HG02938 (cell line): ENCODE measurements at regions not wholly inside any gene's neighbourhood (a gene's known extent, or its start where the extent isn't known, plus 50 kb on each side); places are given as distances from the start of the nearest gene placed in this dataset.

Source experiments
- ATAC-seq: cut with Tn5 transposase; IDR thresholded peaks from one replicate; pipeline ENCODE4 v1.9.1; 2021; ENCODE audit warnings: mild to moderate bottlenecking, moderate library complexity; ENCODE audit not compliant: unreplicated experiment

DNA sequence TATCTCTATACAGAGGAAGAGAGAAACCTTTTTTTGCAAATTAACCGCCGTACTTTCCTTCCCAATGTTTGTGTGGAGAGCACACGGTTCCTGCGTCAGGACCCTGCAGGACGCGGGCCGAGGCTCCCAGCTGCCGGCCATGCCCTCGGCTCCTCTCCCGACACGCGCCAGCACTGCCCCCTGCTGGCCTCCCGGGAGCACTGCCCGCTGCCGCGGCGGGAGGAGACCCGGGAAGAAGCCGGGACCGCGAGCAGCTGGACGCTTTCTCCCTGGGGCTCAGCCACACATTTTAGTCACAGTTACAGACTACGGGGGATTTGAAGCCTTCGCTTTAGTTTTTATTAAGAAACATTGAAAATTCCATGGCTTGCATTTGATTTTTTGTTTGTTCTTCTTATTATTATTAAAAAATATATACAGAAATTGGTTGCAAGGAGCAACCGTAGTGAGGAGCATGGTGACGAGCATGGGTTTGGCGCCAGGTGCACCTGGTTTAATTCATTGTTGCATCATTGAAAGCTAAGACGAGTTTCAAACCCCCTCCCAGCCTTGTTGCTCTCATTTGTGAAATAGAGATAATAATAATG, 401.2 kb downstream of the GALR1 start:
- peak; percentile 64 for ATAC-seq

DNA sequence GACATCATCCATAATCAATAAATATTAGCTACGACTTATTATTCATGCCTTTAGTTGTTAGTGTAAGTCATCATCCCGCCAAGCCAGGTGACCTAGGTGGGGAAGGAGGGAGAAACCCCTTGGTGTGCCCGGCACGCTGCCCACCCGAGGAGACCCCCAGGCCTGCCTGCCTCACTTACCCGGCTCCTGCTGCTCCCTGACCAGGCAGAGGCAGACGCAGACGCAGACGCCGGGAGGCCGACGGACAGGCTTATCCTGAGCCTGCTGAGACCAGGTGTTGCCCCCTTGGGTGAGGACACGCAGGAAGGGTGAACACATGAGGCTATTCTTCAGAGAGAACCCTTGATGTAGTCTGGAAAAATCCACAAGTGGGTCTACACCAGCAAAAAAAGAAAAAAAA, 401.8 kb downstream of the GALR1 start:
- no peak for ATAC-seq

DNA sequence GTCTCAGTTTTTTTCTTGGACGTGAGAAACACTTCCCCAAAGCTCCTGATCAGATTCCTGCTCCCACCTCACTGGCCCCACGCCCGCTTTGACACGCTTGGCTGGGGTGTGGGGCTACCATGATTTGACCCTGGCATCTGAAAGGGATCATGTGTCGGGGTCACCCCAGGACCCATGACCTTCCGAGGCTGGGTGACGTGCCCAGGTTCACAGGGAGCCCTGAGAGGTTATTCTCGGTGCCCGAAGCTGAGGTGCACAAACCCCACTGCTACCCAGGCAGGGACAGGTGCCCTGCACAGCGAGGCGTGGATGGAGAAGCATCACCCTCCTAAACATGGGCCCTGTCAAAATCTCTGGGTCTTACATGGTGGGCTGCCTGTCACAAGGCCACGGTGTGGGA, 404.1 kb downstream of the GALR1 start:
- ATAC-seq = no peak

DNA sequence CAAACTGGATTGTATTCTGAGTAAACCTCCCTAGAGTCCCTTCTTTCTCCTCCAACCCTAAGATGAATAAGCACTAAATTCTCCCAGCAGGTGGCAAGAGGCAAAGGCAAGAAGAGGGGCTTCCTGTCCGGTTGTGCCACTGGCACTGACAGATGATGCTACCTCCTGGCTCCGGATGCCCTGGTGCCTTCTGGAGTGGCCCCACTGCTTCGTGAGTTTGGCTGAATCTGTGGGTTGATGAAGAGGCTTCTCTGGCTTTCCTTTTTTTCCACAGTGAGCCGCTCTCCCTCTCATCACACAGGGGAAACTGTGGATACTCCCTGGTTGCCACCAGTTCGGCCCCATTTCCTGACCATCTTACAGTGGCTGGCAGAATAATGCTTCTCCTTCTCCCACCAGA, 404.7 kb downstream of the GALR1 start:
- ATAC-seq = no peak

DNA sequence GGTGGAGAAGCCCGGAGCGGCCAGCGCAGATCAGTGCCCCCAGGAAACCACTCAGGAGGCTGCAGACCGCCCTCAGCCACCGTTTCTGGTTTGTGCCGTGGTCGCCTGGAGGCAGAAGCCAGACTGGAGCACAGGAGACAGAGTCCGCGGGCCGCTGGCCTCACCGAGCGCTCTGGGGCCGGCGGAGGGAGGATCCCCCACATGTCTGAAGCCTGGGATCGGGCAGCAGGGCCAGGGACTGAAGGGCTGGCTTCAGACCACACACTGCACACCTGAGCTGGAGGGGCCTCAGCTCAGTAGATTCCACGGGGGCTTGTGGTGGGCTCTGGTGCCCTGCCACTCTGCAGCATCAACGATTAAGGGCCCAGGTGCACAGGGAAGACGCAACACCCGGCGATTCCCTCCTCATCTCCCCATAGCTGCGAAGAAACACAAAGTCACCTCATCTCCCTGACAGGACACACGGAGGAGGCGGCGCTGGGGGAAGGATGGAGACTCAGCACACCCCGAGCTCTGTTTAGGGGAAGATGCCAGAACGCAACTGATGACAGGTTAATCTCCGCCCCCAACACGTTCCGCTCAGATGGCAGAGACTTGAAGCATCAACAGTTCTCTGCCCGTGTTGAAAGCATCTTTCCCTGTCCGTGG, 408.1 kb downstream of the GALR1 start:
- ATAC-seq = no peak

DNA sequence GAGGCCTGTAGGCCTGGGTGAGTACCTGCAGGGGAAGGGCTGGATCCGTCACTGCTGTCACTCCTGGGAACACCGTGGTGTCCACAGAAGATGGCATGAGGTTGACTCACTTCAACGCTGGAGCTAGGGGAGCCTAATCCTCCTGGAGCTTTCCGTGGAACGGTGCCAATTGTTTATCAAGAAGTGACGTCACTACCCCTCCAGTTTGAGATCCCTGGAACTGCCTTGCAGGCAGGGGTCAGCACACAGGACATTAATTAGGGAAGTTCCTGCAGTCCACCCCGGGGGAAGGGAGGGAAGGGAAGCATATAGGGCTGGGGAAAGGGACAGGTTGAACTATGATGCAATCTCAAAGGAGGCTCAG, 408.6 kb downstream of the GALR1 start:
- ATAC-seq = no peak

DNA sequence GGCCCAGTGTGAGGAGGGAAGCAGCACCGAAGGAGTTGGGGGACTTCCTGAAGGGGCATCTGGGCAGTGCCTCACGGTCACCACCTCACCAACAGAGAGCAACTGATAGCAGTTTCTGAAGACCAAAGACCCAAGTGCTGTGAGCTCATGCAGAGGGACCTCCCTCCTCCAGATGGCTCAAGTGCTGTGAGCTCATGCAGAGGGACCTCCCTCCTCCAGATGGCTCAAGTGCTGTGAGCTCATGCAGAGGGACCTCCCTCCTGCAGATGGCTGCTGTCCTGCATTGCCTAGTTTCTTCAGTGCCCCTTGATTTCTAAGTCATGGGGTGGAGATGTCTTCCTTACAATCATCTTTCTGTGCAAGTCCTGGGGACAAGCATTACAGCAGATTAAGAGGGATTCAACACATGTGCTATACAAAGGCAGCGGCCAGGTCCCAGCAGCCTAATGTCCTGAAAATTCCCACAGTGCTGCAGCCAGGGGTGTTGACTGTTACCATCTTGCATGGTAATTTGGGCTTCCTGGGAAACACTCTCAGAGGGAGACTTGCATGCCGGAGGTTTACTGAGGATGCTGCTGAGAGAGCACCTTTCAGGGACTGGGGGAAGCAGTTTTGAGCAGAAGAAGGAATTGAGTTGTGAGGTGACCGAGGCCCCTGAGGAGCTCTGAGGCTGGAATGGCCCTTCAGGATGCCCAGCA, 409.3 kb downstream of the GALR1 start:
- ATAC-seq = no peak

DNA sequence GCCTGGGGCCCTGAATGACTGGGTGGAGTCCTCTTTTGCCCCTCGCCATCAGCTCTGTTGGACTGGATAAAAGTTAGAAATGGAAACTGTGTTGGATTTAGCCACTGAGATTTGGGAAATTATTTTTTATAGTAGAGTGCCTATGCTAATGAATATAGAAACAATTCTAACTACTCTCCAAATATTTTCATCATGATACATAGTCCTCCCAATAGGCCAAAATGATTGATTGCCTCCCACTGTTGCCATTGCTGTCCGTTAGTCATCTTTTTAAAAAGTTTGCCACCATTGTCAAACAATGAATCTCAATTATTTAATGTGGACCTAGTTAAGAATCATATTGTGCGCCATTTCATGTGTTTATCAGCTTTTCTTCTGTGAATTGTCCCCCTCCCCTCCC, 417.0 kb downstream of the GALR1 start:
- no peak for ATAC-seq

DNA sequence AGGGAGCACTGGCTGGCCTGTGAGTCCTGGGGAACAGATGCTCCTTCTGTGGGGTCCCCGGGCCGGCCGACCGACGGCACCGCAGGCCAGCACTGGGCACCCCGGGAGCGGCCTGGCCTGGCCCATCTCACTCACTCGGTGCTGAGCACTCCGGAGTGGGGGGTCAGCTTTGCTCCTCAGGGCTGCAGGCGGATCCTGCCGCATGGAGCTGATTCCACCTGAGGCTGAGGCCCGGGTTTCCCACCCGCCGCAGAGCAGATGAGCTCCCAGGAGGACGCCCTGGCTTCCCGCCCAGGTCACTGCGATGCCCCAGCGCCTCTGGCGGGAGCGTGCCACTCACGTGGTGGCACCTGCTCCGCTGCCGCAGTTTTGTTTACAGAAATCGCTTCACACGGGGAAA, 418.6 kb downstream of the GALR1 start:
- ATAC-seq = no peak

DNA sequence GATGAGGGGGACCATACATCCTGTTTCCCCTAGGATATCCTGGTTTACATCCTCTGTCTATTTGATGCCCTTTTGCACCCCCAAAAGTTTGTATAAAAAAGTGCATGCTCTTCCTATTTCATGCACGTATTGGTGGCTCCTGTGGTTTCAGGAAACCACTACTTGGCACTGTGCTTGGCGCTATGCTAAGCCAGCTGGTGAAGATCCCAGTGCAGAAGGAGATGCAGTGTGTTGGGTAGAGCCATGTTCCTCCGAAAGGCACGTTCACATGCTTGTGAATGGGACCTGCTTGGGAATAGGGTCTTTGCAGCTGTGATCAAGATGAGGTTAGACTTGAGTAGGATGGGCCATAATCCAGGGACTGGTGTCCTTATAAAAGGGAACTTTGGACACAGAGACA, 419.7 kb downstream of the GALR1 start:
- no peak for ATAC-seq

DNA sequence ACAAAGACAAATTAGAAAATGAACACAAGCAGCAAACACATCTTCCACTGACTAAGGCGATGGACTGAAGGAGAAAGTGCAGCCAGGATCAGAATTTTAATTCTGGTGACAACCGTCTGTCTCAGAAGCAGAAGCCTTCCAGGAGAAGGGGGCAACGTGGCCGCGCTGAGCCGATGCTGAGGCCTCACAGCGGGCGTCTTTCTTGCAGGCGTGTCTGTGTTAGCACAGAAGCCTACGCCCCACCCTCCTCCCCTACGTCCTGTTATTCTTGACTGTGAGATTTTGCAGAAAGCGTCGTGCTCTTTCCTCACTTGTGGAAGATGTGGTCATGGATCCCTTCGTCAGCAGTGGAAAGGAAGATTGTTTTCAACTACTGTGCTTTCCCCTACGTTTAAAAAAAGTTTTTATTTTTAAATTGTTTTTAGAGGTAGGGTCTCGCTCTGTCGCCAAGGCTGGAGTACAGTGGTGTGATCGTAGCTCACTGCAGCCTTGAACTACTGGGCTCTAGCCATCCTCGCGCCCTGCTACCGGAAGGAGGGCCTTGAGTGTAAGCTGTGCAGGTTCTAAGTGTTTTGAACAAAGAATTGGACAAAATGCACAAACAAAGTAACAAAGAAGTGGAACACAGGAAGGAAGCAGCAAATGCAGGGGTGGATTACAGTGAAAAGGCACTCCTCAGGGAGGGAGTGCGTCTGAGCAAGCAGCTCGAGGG, 422.0 kb downstream of the GALR1 start:
- ATAC-seq = no peak

DNA sequence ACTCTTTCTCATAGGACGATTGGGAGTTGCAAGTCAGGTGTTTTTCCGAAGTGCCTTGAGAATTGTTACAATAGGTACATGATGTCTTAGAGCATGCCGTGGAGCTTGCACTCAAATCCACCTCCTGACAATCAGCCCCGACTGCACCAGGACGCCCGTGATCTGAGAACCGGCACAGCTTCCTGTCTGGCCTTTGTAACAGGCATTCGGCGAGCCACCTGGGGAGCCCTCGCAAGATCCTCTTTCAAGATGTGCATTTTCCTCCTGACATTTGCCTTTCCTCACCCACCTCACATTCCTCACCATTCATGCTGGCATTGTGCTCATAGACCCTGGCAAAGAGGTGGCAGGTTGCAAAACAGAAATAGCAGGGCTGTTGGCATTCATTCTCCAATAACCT, 427.3 kb downstream of the GALR1 start:
- ATAC-seq = no peak

DNA sequence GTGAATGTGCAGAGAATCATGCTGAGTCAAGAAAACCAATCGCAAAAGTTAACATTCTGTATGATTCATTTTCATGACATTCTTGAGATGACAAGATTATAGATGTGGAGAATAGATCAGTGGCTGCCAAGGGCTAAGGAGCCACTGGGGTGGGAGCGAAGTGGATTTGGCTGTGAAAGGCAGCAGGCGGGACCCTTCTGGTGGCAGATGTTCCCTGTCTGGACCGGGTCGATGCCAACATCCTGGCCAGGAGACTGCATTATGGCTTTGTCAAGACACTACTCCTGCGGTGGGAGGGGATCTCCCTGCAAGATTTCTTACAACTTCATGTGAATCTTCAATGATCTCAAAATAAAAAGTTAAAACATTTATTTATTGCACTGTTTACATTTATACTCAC, 427.9 kb downstream of the GALR1 start:
- no peak for ATAC-seq

DNA sequence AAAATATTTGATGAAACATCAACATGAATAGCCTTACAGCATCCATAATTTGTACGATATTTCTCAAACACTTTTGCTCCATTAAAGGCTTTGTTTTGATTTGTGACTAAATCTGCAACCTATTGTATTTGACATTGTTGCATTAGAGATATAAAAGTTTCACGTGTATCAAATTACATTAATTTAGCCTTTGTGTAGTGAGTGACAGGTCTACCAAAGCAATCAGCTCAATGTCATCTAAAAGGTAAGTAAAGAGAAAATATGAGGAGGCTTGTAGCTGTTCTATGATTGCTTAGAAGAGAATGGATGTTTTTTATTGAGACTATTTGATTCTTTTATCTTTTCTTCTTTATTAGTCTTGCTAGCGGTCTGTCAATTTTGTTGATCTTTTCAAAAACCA, 430.2 kb downstream of the GALR1 start:
- no peak for ATAC-seq

DNA sequence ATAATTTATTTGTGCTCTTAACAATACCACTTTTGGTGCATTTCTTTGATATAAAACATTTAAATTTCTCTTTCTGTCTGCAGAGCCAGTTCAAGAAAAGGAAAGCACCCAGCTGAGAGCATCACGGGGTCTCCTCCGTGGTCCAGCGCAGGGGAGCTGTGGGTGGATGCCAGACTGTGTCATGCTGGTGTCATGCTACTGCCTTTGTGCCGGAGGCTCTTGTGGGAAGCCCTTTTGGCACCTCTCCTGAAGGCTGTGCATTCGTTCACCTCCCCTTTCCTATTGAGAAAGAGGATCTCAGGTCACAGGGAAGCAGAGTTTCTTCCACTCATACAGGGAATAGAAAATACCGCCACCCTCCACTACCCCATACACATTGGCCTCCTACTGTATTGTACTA, 450.4 kb downstream of the GALR1 start:
- ATAC-seq = no peak

DNA sequence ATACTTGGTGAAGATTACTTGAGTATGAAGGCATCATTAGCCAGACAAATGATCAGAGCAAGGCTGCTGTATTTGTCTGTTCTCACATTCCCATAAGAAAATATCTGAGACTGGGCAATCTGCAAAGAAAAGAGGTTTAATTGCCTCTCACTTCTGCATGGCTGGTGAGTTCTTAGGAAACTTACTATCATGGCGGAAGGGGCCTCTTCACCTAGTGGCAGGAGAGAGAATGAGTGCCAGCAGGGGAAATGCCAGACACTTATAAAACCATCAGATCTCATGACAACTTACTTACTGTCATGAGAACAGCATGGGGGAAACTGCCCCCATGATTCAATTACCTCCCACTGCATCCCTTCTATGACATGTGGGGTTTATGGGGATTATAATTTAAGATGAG, 452.3 kb downstream of the GALR1 start:
- ATAC-seq = no peak

DNA sequence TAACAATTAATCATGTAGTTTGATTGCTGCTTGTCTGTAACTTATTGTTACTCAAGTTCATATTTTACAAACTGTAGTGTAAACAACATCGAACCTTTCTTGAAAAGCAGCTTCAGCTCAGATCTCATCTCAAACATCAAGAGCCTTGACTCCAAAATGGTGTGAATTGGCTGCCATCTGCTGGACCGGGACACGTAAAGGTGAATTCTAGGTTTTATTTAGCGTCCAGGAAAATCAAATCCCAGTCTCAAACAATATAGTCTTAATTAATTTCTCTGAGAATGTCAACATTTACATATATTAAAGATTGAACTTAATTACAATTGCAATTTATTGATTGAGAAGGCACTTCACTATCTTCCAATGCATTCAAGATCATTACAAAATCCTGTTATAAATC, 453.0 kb downstream of the GALR1 start:
- ATAC-seq = no peak

DNA sequence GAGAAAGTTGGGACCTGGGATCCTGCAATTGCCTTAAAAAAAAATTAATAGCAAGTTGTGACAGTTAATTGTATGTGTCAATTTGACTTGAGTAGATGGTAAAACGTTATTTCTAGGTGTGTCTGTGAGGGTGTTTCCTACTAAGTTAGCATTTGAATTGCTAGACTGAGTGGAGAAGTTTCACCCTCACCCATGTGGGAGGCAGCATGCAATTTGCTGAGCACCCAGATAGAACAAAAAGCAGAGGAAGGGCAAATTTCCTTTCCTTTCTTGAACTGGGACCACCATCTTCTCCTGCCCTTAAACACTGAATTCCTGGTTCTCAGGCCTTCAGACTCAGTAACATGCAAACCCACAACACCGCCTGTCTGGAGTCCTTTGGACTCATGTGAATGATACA, 455.7 kb downstream of the GALR1 start:
- no peak for ATAC-seq

DNA sequence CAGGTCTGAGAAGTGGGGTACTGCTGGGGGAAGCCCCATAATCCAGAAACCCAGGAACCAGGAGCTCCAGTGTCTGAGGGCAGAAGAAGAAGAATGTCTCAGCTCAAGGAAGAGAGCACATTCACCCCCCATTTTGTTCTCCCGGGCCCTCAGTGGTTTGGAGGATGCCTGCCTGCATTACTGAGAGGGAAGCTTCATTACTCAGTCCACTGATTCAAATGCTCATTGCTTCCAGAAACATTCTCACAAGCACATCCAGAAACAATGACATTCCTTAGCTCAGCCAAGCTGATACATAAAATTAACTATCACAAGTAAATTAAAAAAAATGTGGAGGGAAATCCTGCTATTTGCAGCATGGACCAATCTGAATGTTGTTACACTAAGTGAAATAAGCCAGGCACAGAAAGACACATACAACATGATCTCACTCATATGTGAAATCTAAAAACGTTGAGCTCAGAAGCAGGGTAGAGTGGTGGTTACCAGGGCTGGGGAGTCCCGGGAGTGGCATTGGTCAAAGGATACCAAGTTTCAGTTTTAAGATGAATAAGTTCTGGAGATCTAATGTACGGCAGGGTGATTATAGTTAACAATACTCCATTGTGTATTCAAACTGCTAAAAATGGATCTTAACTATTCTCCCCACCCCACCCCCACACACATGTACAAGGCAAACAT, 459.3 kb downstream of the GALR1 start:
- peak; percentile 82 for ATAC-seq

DNA sequence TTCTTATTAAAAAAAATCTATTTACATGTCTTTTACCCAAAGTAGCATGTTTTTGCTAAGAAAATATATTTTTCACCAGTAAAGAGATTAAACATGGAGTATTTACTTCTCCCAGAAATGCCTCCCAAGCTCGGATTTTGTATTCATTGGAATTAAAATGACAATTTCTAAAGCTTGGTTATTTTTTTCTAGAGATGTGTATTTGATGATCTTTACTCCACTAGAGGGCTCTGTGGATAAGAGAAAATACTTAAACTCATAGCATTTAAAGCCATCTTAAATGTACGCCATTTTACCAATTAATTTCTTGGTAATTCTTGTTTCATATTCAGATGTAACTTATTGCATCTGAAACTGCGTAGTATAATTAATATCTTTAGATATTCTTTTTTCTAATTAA, 461.4 kb downstream of the GALR1 start:
- ATAC-seq = no peak

DNA sequence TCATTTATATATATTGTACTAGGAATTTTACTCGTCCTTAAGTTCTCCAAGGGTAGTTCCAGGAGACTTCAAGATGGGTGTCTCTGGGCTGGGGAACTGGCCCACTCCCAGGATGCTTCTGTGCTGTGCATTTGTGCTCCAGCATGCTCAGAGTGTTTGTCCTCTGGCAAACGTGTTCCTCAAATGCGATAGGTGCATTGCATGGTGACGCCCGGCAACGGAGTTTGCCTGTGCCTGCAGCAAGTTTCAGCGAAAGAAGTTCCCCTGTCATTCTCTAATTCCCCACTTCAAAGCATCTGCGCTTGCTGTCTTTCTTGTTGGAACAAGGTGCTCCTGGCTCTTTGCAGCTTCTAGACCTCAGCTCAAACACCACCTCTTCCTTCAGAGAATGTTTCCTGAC, 465.1 kb downstream of the GALR1 start:
- no peak for ATAC-seq

DNA sequence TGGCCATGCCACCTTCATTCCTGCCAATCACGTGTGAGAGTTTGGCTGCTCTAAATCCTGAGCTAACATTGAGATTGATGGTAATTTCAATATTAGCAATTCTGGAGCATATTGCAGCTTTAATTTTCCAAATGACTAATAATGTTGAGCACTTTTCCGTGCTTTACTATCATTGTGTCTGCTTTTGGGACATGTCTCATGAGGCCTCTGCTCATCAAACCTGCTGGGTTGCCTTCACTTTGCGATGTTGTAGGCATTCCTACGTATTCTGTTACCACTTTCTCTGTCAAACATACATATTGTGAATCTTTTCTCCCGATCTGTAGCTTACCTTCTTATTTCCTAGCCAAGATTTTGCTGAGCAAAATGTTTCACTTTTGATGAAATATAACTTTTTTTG, 466.6 kb downstream of the GALR1 start:
- ATAC-seq = no peak
